LNCAP (cell line): ENCODE measurements at regions not wholly inside any gene's neighbourhood (a gene's known extent, or its start where the extent isn't known, plus 50 kb on each side); places are given as distances from the start of the nearest gene placed in this dataset.
A peak's percentile ranks its signal among the peaks of the same experiment; 100 is the strongest.

Experiments
- TF ChIP-seq, protein P1 (sequence below): fragments of 450-650 bp; IDR thresholded peaks from 2 replicates; pipeline ENCODE4 v1.5.1; 2017; ENCODE audit warnings: mild to moderate bottlenecking

DNA sequence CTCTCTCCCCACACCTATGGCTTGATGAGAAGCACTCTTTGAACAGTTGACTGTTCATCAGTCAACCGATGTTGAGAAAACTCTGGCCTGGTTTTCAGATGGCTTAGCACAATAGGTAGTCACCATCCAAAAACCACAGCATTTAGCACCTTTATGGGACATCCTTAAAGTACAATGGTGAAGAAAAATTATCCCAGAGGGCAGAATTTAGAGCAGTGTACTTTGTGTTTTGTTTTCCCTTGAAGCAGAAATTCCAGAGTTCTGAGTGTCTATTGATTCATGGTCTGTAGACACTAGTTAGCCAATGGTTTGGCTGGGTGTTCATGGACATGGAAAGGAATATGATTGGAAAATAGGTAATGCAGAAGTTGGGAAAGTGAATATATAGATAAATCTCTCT lies 487.0 kb downstream of the PDHA2 start:
- TF ChIP-seq, protein P1, sequence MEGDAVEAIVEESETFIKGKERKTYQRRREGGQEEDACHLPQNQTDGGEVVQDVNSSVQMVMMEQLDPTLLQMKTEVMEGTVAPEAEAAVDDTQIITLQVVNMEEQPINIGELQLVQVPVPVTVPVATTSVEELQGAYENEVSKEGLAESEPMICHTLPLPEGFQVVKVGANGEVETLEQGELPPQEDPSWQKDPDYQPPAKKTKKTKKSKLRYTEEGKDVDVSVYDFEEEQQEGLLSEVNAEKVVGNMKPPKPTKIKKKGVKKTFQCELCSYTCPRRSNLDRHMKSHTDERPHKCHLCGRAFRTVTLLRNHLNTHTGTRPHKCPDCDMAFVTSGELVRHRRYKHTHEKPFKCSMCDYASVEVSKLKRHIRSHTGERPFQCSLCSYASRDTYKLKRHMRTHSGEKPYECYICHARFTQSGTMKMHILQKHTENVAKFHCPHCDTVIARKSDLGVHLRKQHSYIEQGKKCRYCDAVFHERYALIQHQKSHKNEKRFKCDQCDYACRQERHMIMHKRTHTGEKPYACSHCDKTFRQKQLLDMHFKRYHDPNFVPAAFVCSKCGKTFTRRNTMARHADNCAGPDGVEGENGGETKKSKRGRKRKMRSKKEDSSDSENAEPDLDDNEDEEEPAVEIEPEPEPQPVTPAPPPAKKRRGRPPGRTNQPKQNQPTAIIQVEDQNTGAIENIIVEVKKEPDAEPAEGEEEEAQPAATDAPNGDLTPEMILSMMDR: no peak

DNA sequence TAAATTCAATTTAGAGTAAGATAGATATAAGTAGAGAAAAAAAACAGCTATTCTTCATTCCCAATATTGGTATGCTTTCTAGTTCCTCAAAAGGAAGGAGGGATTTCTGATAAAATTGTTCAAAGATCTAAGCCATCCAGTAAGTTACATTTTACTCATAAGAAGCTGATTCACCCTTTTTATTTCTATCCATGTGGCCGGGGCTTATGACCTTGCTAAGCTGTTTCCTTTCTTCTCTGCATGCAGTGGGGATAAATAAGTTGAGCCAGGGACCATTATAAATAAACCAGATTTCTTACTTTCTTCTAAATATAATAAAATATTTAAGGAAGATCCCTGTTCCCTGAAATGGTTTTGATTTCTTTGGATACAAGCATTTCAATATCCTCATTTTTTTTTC lies 502.3 kb downstream of the PDHA2 start:
- TF ChIP-seq, protein P1: no peak

DNA sequence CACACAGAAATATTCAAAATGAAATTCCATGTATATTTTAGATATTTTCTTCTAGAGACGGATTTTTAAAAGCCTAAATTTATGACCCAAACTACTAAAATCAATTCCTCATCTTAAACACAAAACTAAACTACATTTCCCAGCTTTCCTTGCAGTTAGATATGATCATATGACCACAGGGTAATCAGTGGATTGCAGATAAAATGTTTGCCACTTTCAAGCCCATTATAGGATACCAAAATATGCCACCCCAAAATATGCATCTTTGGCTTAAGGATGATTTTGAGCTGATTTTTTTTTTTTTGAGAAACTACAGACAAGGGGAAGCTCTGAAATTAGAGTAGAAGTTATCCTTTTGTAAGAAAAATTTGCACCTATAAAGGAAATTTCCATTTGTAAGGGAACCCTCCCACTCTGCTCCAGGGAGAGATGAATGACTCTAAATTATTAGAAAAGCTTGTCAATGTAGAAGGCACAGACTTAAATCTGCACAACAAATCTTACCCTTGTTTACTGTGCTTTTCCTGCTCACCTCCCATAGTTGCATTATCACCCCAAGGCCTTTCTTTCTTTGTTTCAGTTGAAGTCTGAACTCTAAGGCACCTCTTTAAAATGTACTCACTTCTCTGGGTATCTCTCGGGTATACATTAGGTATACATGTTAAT lies 503.0 kb downstream of the PDHA2 start:
- TF ChIP-seq, protein P1: no peak

DNA sequence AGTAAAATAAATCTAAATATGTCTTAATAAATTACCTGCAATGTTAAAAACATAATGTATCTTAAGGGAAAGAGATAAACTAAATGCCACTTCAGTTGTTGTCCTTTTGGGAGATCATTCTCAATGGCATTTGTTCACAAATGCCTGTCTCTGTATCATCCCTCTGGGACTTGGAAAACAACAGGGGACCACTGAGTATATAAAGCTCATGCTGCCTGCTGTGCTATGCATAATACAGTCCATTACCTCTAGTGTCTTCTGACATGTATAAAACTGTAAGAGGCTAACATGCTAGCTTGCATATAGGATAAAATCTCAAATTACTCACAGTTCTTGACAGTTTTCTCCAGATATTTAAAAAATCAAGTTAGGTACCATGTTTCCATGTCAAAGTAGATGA lies 503.9 kb downstream of the PDHA2 start:
- TF ChIP-seq, protein P1: no peak

DNA sequence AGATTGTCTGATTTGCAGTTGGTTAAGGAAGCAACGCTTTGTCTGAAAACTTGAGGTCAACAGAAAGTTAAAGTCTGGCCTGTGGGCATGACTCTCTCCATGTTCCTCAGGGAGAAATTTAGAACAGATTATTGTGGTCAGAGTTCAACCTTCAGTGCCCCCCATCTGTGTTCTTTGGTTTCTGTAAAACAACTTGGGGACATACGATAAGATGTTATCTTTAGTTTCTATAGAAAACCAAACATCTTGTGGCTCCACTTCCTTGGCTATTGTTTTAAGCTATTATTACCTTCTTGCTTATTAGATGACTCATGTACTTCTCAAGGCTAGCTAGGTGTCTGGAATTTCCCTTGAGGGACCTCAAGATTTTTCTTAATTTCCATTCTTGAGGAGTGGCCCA lies 507.7 kb downstream of the PDHA2 start:
- TF ChIP-seq, protein P1: no peak

DNA sequence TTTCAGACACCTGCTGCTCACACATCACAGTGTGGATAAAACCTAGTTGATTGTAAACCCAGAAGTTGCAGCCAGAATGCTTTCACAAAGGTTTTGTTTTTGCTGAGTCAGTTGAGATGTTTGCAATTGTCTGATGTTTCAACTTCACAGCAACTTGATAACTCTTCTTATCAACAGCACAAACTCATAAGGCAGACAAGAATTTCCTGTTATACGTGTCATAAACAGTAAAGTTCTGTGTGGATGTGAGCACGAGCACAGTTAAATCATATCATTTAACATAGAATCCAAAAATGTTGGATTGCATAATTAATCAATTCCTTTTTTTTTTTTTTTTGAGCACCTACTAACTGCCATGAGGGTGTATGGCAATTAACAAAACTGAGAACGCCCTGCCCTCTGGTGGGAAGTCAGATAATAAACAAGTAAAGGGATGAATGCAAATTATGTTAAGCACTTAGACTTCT lies 512.2 kb downstream of the PDHA2 start:
- TF ChIP-seq, protein P1: peak; percentile 39; the same call in 1 of the 2 replicates

DNA sequence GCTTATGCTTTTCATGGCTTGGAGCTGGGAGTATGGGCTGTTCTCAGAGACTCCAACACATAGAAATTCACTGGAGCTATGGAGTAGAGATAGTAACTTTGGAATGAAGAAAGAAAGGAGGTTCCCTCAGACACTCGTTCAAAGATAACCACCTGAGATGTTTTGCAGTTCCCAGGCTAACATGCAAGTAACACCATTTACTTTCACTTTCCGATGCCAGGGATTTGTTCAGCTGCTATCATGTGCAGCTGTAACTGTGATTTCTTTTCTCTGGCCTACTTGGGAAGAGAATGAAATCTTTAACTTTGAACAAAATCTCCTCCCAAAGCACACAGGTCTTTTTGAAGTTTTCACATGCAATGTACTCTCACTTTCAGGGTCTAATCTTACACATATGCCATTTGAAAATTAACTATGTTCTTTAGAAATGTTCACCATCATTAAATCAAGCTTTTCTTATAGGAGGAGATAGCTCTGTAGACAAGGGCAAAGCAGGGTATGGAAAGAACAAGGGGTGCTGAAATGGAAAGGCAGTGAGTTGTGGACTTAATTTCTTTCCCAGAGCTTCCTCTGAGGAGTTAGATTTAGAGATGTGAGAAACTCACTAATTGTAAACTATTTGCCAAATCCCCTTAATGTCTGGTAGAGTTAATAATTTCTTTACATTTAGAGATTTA lies 514.3 kb downstream of the PDHA2 start:
- TF ChIP-seq, protein P1: no peak
